WI38 (cell line): ENCODE measurements at regions not wholly inside any gene's neighbourhood (a gene's known extent, or its start where the extent isn't known, plus 50 kb on each side); places are given as distances from the start of the nearest gene placed in this dataset.

Source experiments
- H3K4me3 ChIP-seq: 2 replicates; pipeline ENCODE4 v1.5.1; 2011; ENCODE audit warnings: low read depth, mild to moderate bottlenecking, control low read depth, low read length
- TF ChIP-seq, protein P1 (sequence below): IDR thresholded peaks from 2 replicates; pipeline ENCODE4 v1.5.1; 2012; ENCODE audit warnings: low read depth, mild to moderate bottlenecking, control low read depth, low read length

DNA sequence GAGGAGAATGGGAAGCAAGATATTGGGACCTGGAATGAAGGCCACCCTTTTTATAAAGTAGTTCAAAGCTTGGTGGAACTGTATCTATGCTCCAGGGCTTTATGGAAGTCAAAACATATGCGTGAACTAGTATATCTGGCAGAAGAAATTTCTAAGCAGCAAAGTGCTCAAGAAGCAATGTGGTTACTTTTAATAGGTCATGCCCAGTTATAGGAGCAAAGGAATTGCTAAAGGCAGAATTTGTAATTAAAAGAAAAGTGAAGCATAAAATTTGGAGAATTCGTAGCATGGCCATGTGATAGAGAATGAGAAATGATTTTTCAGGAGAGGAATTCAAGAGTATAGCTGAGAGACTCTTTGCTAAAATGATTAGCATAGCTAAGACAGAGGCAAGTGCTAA lies 1110.4 kb downstream of the XPNPEP1 start:
- TF ChIP-seq, protein P1, sequence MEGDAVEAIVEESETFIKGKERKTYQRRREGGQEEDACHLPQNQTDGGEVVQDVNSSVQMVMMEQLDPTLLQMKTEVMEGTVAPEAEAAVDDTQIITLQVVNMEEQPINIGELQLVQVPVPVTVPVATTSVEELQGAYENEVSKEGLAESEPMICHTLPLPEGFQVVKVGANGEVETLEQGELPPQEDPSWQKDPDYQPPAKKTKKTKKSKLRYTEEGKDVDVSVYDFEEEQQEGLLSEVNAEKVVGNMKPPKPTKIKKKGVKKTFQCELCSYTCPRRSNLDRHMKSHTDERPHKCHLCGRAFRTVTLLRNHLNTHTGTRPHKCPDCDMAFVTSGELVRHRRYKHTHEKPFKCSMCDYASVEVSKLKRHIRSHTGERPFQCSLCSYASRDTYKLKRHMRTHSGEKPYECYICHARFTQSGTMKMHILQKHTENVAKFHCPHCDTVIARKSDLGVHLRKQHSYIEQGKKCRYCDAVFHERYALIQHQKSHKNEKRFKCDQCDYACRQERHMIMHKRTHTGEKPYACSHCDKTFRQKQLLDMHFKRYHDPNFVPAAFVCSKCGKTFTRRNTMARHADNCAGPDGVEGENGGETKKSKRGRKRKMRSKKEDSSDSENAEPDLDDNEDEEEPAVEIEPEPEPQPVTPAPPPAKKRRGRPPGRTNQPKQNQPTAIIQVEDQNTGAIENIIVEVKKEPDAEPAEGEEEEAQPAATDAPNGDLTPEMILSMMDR = no peak
- no peak overlapping the region for H3K4me3 ChIP-seq

DNA sequence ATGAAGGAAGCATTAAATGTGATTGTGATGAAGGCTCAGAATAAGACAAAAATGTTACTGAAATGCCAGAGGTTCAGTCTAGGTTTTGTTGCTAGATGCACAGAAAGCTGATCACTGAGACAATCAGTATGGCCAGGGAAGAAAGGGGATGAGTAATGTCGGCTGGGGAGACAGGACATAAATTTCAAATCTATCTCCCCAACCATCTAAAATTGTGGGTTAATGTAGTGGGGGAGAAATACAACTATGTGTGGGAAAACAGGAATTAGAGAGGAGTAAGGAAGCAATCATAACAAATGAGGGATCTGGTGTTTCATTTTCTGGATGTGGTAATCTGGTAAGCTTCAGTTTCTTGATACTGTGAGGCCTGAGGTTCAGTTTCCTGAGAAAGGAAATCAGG lies 1111.0 kb downstream of the XPNPEP1 start:
- no peak overlapping the region for H3K4me3 ChIP-seq
- TF ChIP-seq, protein P1 = no peak

DNA sequence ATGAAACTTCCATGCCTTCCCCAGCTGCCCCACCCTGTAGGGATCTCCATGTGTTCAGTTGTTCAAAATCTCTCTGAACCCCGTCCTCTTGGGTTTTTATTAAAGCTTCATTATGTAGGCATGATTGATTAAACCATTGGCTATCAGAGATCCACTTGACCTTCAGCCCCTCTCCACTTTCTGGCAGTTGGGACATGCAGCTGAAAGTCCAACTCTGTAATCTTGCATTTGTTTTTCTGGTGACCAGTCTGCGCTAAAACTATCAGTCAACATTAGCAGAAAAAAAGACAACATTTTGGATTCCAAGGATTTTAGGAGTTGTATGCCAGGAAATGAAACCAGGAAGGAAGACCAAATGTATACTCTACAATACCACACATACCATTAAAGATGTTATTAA lies 1115.1 kb downstream of the XPNPEP1 start:
- TF ChIP-seq, protein P1 = no peak
- H3K4me3 ChIP-seq = no peak overlapping the region

DNA sequence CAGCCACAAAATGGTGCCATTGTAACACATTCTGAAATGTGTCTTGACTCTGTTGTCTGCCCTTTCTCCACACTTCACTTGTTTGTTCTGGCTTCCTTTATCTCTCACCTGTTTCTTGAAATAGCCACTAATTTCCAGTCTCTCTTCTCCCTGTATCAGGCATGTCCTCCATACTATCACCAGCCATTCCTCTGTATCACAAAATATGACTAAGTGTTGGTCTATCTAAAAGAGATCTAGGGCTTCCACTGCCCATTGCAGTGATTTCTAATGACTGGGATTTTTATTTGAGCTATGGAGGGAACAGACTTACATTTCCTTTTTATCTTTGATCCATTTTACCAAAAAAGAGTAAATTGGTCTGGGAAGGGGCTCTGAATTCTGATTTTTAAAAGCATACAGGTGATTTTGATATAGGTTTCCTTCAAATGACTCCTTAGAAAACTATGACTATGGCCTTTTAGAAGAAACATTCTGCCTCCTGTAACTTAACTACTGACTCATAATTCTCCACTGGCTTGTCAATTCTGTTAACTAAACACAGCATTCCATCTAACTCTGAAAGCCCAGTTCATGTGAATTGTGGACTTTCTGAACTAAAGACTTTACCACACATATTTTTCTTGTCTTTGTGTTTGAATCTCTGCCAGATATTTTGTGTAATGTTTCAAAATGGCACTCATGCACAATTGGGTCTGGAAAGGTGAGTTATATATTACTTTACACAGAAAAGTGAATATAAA lies 1121.4 kb downstream of the XPNPEP1 start:
- TF ChIP-seq, protein P1 = no peak
- H3K4me3 ChIP-seq = no peak overlapping the region

DNA sequence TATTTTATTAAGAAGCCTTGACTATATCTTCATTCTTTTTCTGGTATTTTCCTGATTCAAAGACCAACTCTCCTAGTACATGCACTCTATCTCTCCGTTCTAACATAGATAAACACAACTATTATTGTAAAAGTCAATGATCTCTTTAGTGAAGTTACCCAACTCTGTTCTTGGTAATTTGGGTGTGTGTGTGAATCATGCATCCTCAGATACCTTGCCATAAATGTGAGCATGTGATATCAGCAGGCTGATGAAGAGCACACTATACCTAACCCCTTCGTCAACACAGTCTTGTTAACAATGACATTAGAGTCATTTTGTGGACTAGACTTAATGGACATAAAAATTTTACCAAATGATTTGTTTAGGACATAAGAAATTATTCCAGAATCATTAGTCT lies 1122.1 kb downstream of the XPNPEP1 start:
- H3K4me3 ChIP-seq = no peak overlapping the region
- TF ChIP-seq, protein P1 = no peak

DNA sequence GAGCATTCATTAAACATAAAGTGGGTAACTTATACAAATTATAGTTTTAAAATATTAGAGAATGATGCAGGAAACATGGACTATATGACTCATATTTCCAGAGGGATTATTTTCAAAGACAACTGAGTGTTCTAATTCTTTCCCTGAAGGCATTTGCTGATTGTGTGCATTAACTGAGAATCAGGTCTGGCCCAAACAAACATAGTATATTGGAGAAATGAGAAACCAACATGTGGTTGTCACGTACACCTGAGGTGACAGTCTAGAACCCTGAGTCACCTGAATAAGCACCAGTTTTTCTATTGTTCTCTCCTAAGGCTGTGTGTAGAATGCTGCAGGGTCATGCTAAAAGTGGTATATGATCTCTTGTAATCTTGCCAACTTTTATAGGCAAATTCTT lies 1125.7 kb downstream of the XPNPEP1 start:
- TF ChIP-seq, protein P1 = no peak

DNA sequence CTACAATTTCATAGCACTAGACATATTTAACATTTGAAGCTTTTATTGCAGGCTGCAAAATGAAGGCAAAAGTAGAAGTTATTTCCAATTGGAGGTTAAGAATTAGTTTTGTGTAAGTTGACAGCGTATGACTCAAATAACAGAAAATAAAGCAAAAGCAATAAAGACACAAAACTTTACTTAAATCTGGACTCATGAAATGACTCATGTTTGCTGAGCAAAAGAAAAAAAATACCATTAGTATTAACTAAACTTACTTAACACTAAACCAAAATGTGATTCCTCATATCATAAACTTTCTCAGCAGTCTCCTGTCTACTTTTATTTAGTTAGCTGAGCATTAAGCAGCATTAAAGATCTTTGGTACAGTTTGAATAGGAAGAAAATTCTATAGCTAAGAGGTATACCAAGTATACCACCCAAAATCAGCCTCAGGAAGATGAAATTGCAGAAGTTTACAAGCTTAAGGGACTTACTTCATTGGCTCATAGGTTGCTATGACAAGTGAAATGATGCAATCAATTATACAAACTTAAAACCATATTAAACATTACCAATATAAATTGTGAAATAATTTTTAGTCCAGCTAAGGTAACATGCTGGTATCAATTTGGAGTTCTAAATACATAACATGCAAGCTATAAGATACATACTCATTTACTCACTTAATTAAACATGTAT lies 1131.4 kb downstream of the XPNPEP1 start:
- no peak overlapping the region for H3K4me3 ChIP-seq
- TF ChIP-seq, protein P1 = no peak

More for the DNA sequence above, 1125.7 kb downstream of the XPNPEP1 start:
- H3K4me3 ChIP-seq = no peak overlapping the region
